Cardiac fibroblast (primary cell): ENCODE measurements at regions not wholly inside any gene's neighbourhood (a gene's known extent, or its start where the extent isn't known, plus 50 kb on each side); places are given as distances from the start of the nearest gene placed in this dataset.

Experiments used
- DNase-seq, 2 donors: peaks; one replicate each; pipeline versions ENCODE4 v3.0.0 to v3.0.0-alpha.2; 2010; ENCODE audit warnings: low read depth in 2 of 2
- H3K4me3 ChIP-seq, 2 donors: replicated peaks in 1 of 2; 1 replicate in 1 of 2; 2 replicates in 1 of 2; pipeline ENCODE4 v1.5.1; 2011; ENCODE audit warnings: low read depth in 2 of 2, low read length in 2 of 2, mild to moderate bottlenecking in 2 of 2, moderate library complexity in 1 of 2
- CTCF ChIP-seq: IDR thresholded peaks from one replicate; pipeline ENCODE4 v1.5.1; 2011; ENCODE audit warnings: low read depth, mild to moderate bottlenecking, low read length, inconsistent platforms

GRCh38 chr14:50008974-50009373, 107.4 kb downstream of the VCPKMT start:
- TF ChIP-seq CTCF, result no peak
- peak in 1 of 2 donors; percentile 74 for DNase-seq
- no peak overlapping the region for H3K4me3 ChIP-seq

GRCh38 chr14:50010752-50011151, 105.6 kb downstream of the VCPKMT start:
- H3K4me3 ChIP-seq, result no peak overlapping the region
- TF ChIP-seq CTCF, result no peak
- no peak for DNase-seq

- DNase-seq, result no peak
- no peak for TF ChIP-seq CTCF
- no peak overlapping the region for H3K4me3 ChIP-seq
Measured at GRCh38 chr14:50011242-50011641, 105.1 kb downstream of the VCPKMT start.

- H3K4me3 ChIP-seq, result no peak overlapping the region
- TF ChIP-seq CTCF, result no peak
- peak in 1 of 2 donors; percentile 58 for DNase-seq
Measured at GRCh38 chr14:50012644-50013043, 103.7 kb downstream of the VCPKMT start.

- no peak for TF ChIP-seq CTCF
- H3K4me3 ChIP-seq, result no peak overlapping the region
- no peak for DNase-seq
Measured at GRCh38 chr14:50013198-50013918, 103.0 kb downstream of the VCPKMT start.

- no peak for TF ChIP-seq CTCF
- no peak overlapping the region for H3K4me3 ChIP-seq
- DNase-seq, result no peak
Measured at GRCh38 chr14:50013934-50014333, 102.4 kb downstream of the VCPKMT start.
